GM12878 (cell line): ENCODE measurements at regions not wholly inside any gene's neighbourhood (a gene's known extent, or its start where the extent isn't known, plus 50 kb on each side); places are given as distances from the start of the nearest gene placed in this dataset.

ENCODE experiments used
- ATAC-seq: fragments of 200-7000 bp; cut with Tn5 transposase; 3 replicates; pipeline ENCODE4 v1.9.1; 2020; ENCODE audit warnings: mild to moderate bottlenecking, moderate library complexity
- BruUV-seq: library from RNA; stranded (reverse); fragments of 400-500 nt; replicated peaks from 2 replicates; lab custom pipeline; 2021; lab: Mats Ljungman, UMichigan
- CTCF ChIA-PET: fragments of 300-600 bp; sonication (Branson Sonifier 250); formaldehyde crosslinking; extraction: SDS; loops from one replicate; lab custom pipeline; 2021; ENCODE audit warnings: inconsistent platforms; lab: Yijun Ruan, JAX
- POLR2A ChIA-PET: fragments of 350-600 bp; formaldehyde crosslinking; extraction: SDS; loops from one replicate; lab custom pipeline; 2021; ENCODE audit warnings: inconsistent platforms; lab: Charles Lee
- RAD21 ChIA-PET: fragments of 300-600 bp; sonication (Branson Sonifier 250); formaldehyde crosslinking; loops from one replicate; lab custom pipeline; 2023; ENCODE audit warnings: antibody characterized with exemption; ENCODE audit not compliant: unreplicated experiment; lab: Charles Lee
- SMC1A ChIA-PET: fragments of 300-600 bp; sonication (Branson Sonifier 250); formaldehyde crosslinking; loops from one replicate; lab custom pipeline; 2023; ENCODE audit not compliant: unreplicated experiment, uncharacterized antibody; lab: Charles Lee
- DNase-seq: peaks from one replicate; pipeline ENCODE4 v3.0.0-alpha.2; 2011; ENCODE audit warnings: low read depth, low spot score
- FAIRE-seq: peaks from 3 replicates; lab custom pipeline; 2011; peaks lifted over from hg19 to GRCh38; lab: Jason Lieb, UNC
- H2AFZ ChIP-seq: 2 replicates; pipeline ENCODE4 v1.6.0; 2011; ENCODE audit warnings: low read depth, low read length, control low read depth; ENCODE audit not compliant: control insufficient read depth
- H3K27ac ChIP-seq: 2 replicates; pipeline ENCODE4 v1.5.1; 2011; ENCODE audit warnings: control low read depth; ENCODE audit not compliant: control insufficient read depth, insufficient read depth
- H3K27me3 ChIP-seq, 2 experiments: replicated peaks in 1 of 2; 2 replicates each; pipeline versions ENCODE4 v1.6.0 to v1.6.1; 2011; ENCODE audit warnings: low read length in 1 of 2; ENCODE audit not compliant: control insufficient read depth in 2 of 2, insufficient read depth in 2 of 2
- H3K36me3 ChIP-seq, 2 experiments: 2 replicates each; pipeline ENCODE4 v1.5.1; 2011; ENCODE audit warnings: low read length in 1 of 2; ENCODE audit not compliant: control insufficient read depth in 2 of 2, insufficient read depth in 2 of 2
- H3K4me1 ChIP-seq: 2 replicates; pipeline ENCODE4 v1.6.1; 2011; ENCODE audit warnings: mild to moderate bottlenecking, low read length, moderate library complexity, mixed read lengths; ENCODE audit not compliant: control insufficient read depth, insufficient read depth
- H3K4me2 ChIP-seq: 2 replicates; pipeline ENCODE4 v1.6.0; 2011; ENCODE audit warnings: control low read depth; ENCODE audit not compliant: control insufficient read depth, insufficient read depth
- H3K4me3 ChIP-seq: fragments of 200-600 bp; sonication (generic); 2 replicates; pipeline ENCODE4 v1.5.1; 2016
- H3K79me2 ChIP-seq: 2 replicates; pipeline ENCODE4 v1.6.0; 2011; ENCODE audit warnings: low read length; ENCODE audit not compliant: control insufficient read depth, insufficient read depth
- H3K9ac ChIP-seq: 2 replicates; pipeline ENCODE4 v1.8.0; 2011; ENCODE audit warnings: low read length, control low read depth, mixed read lengths; ENCODE audit not compliant: control insufficient read depth, insufficient read depth
- H3K9me3 ChIP-seq: replicated peaks from 3 replicates; pipeline ENCODE4 v1.5.1; 2011; ENCODE audit warnings: mild to moderate bottlenecking, low read length; ENCODE audit not compliant: control insufficient read depth, insufficient read depth
- H4K20me1 ChIP-seq: 2 replicates; pipeline ENCODE4 v1.6.0; 2011; ENCODE audit not compliant: control insufficient read depth, insufficient read depth
- BACH1 ChIP-seq: fragments of 450-650 bp; IDR thresholded peaks from 2 replicates; pipeline ENCODE4 v1.6.1; 2017; ENCODE audit warnings: mild to moderate bottlenecking, borderline replicate concordance
- FOXK2 ChIP-seq: fragments of 450-650 bp; IDR thresholded peaks from 2 replicates; pipeline ENCODE4 v1.6.1; 2017; ENCODE audit warnings: mild to moderate bottlenecking, moderate library complexity
- KDM1A ChIP-seq: fragments of 200-600 bp; sonication (generic); IDR thresholded peaks from 2 replicates; pipeline ENCODE4 v1.6.1; 2016; ENCODE audit warnings: borderline replicate concordance
- POLR2A ChIP-seq: IDR thresholded peaks from 2 replicates; pipeline ENCODE4 v1.6.1; 2011; ENCODE audit warnings: low read depth, mild to moderate bottlenecking, low read length
- RAD21 ChIP-seq: IDR thresholded peaks from 2 replicates; pipeline ENCODE4 v1.6.1; 2011; ENCODE audit warnings: mild to moderate bottlenecking, low read depth, low read length, moderate library complexity; ENCODE audit not compliant: insufficient read depth
- SUZ12 ChIP-seq: fragments of 200-600 bp; sonication (generic); IDR thresholded peaks from one replicate; pipeline ENCODE4 v1.6.1; 2018; ENCODE audit warnings: antibody characterized with exemption, mild to moderate bottlenecking; ENCODE audit not compliant: unreplicated experiment
- TCF3 ChIP-seq: IDR thresholded peaks from 2 replicates; pipeline ENCODE4 v1.6.1; 2012; ENCODE audit warnings: low read depth, mild to moderate bottlenecking, low read length, borderline replicate concordance; ENCODE audit not compliant: insufficient read depth
- YBX1 ChIP-seq: fragments of 450-650 bp; IDR thresholded peaks from 2 replicates; pipeline ENCODE4 v1.6.1; 2016; ENCODE audit warnings: antibody characterized with exemption
- YY1 ChIP-seq: IDR thresholded peaks from 2 replicates; pipeline ENCODE4 v1.6.1; 2011; ENCODE audit warnings: low read depth, mild to moderate bottlenecking, low read length
- ZNF622 ChIP-seq: fragments of 450-650 bp; IDR thresholded peaks from 2 replicates; pipeline ENCODE4 v1.6.1; 2017; ENCODE audit warnings: mild to moderate bottlenecking, inconsistent platforms
- WGBS: methylation state at CpG from one replicate; pipeline ENCODE4 v1.1.6; 2016; ENCODE audit warnings: low lambda C conversion rate; ENCODE audit not compliant: insufficient replicate concordance, insufficient coverage; ENCODE audit errors: missing lambda C conversion rate; 5-methylcytosine and 5-hydroxymethylcytosine counted together
- in situ Hi-C: fragments of 300-500 bp; cut with MboI; formaldehyde crosslinking; loops from 9 replicates; pipeline ENCODE4 v1.14.3; 2018; ENCODE audit warnings: mixed read lengths
- intact Hi-C: fragments of 100-400 bp; cut with micrococcal nuclease; formaldehyde crosslinking; loops from one replicate; pipeline ENCODE4 v1.14.2; 2022; ENCODE audit not compliant: unreplicated experiment
- TF ChIP-seq, protein P1 (sequence below): fragments of 450-650 bp; IDR thresholded peaks from 2 replicates; pipeline ENCODE4 v1.6.1; 2016; ENCODE audit warnings: mild to moderate bottlenecking

DNA sequence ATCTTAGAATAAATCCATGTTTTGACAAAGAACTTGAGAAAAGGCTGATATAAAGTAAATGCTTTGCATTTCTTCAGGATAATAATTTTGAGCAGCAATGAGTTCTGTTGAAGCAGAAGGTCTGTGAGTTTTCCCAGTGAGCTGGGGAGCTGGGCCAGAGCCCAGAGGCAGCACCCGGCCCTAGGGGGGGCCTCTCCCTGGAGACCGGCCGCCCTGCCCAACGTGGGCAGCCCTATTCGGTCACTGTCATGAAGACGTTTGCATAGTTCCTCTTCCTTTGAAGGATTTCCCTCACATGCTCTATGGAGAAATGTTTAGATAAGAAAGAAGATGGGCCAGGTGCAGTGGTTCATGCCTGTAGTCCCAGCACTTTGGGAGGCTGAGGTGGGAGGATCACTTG, 404.8 kb downstream of the THBS2 start:
- Histone ChIP-seq H3K27me3 (no peaks in the 10 kb centered on the region), H4K20me1 (no peaks in the 10 kb centered on the region), H3K36me3 (no peaks in the 10 kb centered on the region), H3K9ac (no peak overlapping the region), H2AFZ (no peak overlapping the region), H3K79me2 (no peaks in the 10 kb centered on the region), H3K4me3 (no peak overlapping the region), H3K4me1 (no peaks in the 10 kb centered on the region), H3K4me2 (no peak overlapping the region), H3K9me3 (no peaks in the 10 kb centered on the region; the same call in 2 of the 3 replicates), H3K27ac (no peak overlapping the region)
- no peak for TF ChIP-seq ZNF622
- DNase-seq (no peak), ATAC-seq (no peak), FAIRE-seq (no peak)
- WGBS, result 71% methylated on average over 6 of the region's 6 CpGs
- intact Hi-C loops (no loop called here), in situ Hi-C loops (no loop called here)
- ChIA-PET CTCF (no interaction called here), RAD21 (no interaction called here), POLR2A (no interaction called here), SMC1A (no interaction called here)
- BruUV-seq, result no TSS peak

DNA sequence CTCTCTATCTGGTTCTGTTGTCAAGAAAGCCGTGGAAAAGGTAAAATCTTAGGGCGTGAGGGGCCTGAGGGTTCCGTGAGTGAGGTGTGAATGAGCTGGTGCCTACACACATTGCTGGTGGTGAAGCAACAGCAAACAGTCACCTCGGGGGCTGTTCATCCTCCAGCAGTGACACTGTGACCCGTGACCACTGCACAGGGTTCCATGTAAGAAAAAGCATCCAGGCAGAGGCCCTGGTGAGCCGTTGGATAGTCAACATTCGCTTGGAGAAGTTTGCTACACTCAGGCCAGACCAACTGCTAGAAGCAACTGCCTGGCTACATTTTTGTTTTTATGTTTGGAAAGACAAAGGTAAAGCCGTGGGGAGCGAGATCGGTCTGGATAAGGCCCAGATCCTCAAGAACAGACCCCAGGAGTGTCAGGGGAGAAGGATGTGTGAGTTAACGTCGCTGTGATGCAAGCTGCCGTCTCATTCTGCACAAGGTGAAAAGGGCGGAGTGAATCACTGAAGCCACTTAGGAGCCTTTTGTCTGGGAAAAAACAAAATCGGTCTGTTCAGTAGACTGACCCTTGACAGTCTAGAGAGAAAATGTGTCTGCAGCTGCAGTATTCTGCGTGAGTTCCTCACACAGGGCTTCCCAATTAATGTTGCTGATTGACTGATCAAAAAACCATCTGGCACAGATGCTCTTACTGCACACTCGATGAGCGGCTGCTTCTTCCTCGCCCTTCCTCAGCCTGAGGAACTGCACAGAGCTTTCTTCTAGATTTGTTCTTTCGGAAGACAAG, 404.0 kb downstream of the SMOC2 start:
- Histone ChIP-seq H3K36me3 (no peaks in the 10 kb centered on the region), H3K27ac (no peak overlapping the region), H3K4me2 (no peak overlapping the region), H3K4me3 (no peak overlapping the region), H2AFZ (no peak overlapping the region), H4K20me1 (no peaks in the 10 kb centered on the region), H3K79me2 (no peaks in the 10 kb centered on the region), H3K9me3 (no peaks in the 10 kb centered on the region; the same call in 2 of the 3 replicates), H3K9ac (no peak overlapping the region), H3K27me3 (no peaks in the 10 kb centered on the region), H3K4me1 (no peaks in the 10 kb centered on the region)
- ChIA-PET POLR2A (no interaction called here), SMC1A (no interaction called here), CTCF (no interaction called here), RAD21 (no interaction called here)
- no TSS peak for BruUV-seq
- in situ Hi-C loops, result no loop called here
- ATAC-seq (no peak), FAIRE-seq (no peak), DNase-seq (no peak)
- WGBS, result 38% methylated on average over 20 of the region's 20 CpGs
- no peak for TF ChIP-seq BACH1
- no peak for TF ChIP-seq POLR2A
- TF ChIP-seq TCF3, result no peak
- no peak for TF ChIP-seq YY1
- no peak for TF ChIP-seq KDM1A
- TF ChIP-seq SUZ12, result no peak
- TF ChIP-seq FOXK2, result no peak
- TF ChIP-seq, protein P1, sequence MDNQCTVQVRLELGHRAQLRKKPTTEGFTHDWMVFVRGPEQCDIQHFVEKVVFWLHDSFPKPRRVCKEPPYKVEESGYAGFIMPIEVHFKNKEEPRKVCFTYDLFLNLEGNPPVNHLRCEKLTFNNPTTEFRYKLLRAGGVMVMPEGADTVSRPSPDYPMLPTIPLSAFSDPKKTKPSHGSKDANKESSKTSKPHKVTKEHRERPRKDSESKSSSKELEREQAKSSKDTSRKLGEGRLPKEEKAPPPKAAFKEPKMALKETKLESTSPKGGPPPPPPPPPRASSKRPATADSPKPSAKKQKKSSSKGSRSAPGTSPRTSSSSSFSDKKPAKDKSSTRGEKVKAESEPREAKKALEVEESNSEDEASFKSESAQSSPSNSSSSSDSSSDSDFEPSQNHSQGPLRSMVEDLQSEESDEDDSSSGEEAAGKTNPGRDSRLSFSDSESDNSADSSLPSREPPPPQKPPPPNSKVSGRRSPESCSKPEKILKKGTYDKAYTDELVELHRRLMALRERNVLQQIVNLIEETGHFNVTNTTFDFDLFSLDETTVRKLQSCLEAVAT, result no peak
- TF ChIP-seq RAD21, result no peak
- TF ChIP-seq YBX1, result no peak
- intact Hi-C loops, result no loop called here
